Stomach (tissue), 8 donors: ENCODE measurements at regions not wholly inside any gene's neighbourhood (a gene's known extent, or its start where the extent isn't known, plus 50 kb on each side); places are given as distances from the start of the nearest gene placed in this dataset.

Experiments used
- DNase-seq, 2 donors: peaks; one replicate each; pipeline versions ENCODE4 v3.0.0 to v3.0.0-alpha.2; 2013 to 2019
- H3K27ac ChIP-seq, 5 donors: fragments of 200-600 bp in 4 of 5; sonication (generic) in 4 of 5; one replicate each; pipeline ENCODE4 v1.5.1; 2013 to 2019; ENCODE audit warnings: mild to moderate bottlenecking in 1 of 5, moderate library complexity in 1 of 5
- H3K27me3 ChIP-seq, 3 donors: fragments of 200-600 bp; sonication (generic); one replicate each; pipeline ENCODE4 v1.5.1; 2017 to 2019; ENCODE audit warnings: mixed run types in 1 of 3
- H3K36me3 ChIP-seq, 4 donors: fragments of 200-600 bp; sonication (generic); 1 replicate in 3 of 4; 2 replicates in 1 of 4; pipeline ENCODE4 v1.5.1; 2016 to 2019
- H3K4me1 ChIP-seq, 4 donors: fragments of 200-600 bp; sonication (generic); one replicate each; pipeline ENCODE4 v1.5.1; 2016 to 2019
- H3K4me3 ChIP-seq, 4 donors: fragments of 200-600 bp; sonication (generic) in 3 of 4; one replicate each; pipeline ENCODE4 v1.5.1; 2016 to 2019; ENCODE audit warnings: mild to moderate bottlenecking in 1 of 4
- H3K9me3 ChIP-seq, 4 donors: fragments of 200-600 bp; sonication (generic); one replicate each; pipeline ENCODE4 v1.5.1; 2016 to 2019
- EP300 ChIP-seq: sonication (generic); formaldehyde crosslinking; IDR thresholded peaks from one replicate; pipeline ENCODE4 v1.6.1; 2017; ENCODE audit warnings: antibody characterized with exemption
- POLR2A ChIP-seq, 4 donors: fragments of 450-650 bp; IDR thresholded peaks; one replicate each; pipeline ENCODE4 v1.6.1; 2016; ENCODE audit warnings: antibody characterized with exemption in 4 of 4, control low read depth in 2 of 4, mild to moderate bottlenecking in 1 of 4, moderate library complexity in 1 of 4
- POLR2AphosphoS5 ChIP-seq, 3 donors: sonication (generic); formaldehyde crosslinking; IDR thresholded peaks; one replicate each; pipeline ENCODE4 v1.6.1; 2016; ENCODE audit warnings: antibody characterized with exemption in 3 of 3
- WGBS, 5 donors: extraction: QIAGEN DNeasy Blood & Tissue Kit in 3 of 5; methylation state at CpG; one replicate each; pipeline versions ENCODE4 v1.1.5 to v1.1.7; 2013 to 2018; 5-methylcytosine and 5-hydroxymethylcytosine counted together
- intact Hi-C: fragments of 100-400 bp; cut with DNase I; formaldehyde crosslinking; loops from one replicate; pipeline ENCODE4 v1.15.1; 2023; ENCODE audit warnings: low total_unique reads
- TF ChIP-seq, protein P1 (sequence below), 7 experiments: fragments of 450-650 bp in 4 of 7; fragments of 200-600 bp in 3 of 7; sonication (generic) in 3 of 7; IDR thresholded peaks; one replicate each; pipeline ENCODE4 v1.5.1; 2016 to 2019; ENCODE audit warnings: antibody characterized with exemption in 7 of 7, control low read depth in 2 of 7, mild to moderate bottlenecking in 1 of 7
- donor health status: healthy with polysubstance abuse.
- donor health status: Bipolar disorder and iron deficiency.
- donor health status: healthy.

DNA sequence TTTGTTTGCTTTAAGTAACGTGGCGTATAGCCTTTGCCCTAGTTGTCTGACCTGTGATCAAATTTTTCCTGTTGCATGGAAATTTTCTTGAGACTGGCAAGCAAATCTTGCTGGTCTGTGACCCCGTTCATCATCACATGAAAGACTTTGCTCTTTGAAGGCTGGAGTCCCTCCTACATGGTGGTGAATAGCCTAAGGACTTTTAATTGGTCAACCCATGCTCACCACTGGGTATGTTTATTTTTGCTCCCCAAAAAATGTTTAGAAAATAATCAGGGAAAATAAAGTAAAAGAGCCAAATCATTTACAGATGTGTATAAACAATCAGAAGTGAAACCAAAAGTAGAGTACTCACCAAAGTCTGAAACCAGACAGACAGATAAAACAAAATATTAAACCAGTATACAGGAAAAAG, 1075.3 kb upstream of the ALCAM start:
- 38 to 49% (median 43%) methylated on average over 3 of the region's 3 CpGs for WGBS, 5 donors
- TF ChIP-seq POLR2A (IDR thresholded peaks at IDR 0.05) (no peak), POLR2AphosphoS5 (IDR thresholded peaks at IDR 0.05) (no peak), EP300 (no peak)
- TF ChIP-seq, protein P1, sequence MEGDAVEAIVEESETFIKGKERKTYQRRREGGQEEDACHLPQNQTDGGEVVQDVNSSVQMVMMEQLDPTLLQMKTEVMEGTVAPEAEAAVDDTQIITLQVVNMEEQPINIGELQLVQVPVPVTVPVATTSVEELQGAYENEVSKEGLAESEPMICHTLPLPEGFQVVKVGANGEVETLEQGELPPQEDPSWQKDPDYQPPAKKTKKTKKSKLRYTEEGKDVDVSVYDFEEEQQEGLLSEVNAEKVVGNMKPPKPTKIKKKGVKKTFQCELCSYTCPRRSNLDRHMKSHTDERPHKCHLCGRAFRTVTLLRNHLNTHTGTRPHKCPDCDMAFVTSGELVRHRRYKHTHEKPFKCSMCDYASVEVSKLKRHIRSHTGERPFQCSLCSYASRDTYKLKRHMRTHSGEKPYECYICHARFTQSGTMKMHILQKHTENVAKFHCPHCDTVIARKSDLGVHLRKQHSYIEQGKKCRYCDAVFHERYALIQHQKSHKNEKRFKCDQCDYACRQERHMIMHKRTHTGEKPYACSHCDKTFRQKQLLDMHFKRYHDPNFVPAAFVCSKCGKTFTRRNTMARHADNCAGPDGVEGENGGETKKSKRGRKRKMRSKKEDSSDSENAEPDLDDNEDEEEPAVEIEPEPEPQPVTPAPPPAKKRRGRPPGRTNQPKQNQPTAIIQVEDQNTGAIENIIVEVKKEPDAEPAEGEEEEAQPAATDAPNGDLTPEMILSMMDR (IDR thresholded peaks at IDR 0.05) = no peak
- Histone ChIP-seq H3K4me3 (peak overlapping the region in 1 of 4 donors; percentile 0), H3K36me3 (no peaks in the 10 kb centered on the region), H3K27ac (no peak overlapping the region), H3K4me1 (peaks cover 0 to 6% (median 0%) of the 10 kb centered on the region in 4 donors), H3K27me3 (no peaks in the 10 kb centered on the region), H3K9me3 (peaks cover 0 to 14% (median 12%) of the 10 kb centered on the region in 4 donors)
- no peak for DNase-seq
- intact Hi-C loops = no loop called here

DNA sequence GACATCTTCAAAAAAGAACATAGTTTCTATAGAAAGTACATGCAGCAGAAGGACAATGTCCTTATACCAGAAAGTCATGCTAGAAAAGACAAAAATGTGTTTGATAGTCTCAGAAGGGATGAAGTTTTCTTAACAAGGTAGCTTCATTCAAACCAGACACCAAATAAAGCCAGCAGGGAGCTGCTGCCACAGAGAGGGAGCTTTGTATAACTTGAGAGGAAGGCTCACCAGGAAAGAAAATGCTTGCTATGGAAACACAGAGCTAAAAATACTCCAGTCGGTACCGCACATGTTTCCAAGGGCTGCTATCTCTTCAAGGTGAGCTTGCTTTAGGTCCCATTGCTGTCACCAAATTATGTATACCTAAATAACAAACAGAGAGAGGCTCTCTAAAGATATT, 1074.8 kb upstream of the ALCAM start:
- no peak overlapping the region for H3K27ac ChIP-seq
- no peak for DNase-seq
- WGBS, 5 donors = 25 to 41% (median 34%) methylated on average over 2 of the region's 2 CpGs
- intact Hi-C loops = no loop called here
- TF ChIP-seq POLR2AphosphoS5 (IDR thresholded peaks at IDR 0.05) = no peak
- TF ChIP-seq POLR2A (IDR thresholded peaks at IDR 0.05) = no peak
- TF ChIP-seq, protein P1 (IDR thresholded peaks at IDR 0.05) = no peak
- no peak for TF ChIP-seq EP300
- H3K4me3 ChIP-seq = peak overlapping the region in 1 of 4 donors; percentile 0
- H3K36me3 ChIP-seq = no peaks in the 10 kb centered on the region
- no peaks in the 10 kb centered on the region for H3K27me3 ChIP-seq
- peaks cover 0 to 6% (median 0%) of the 10 kb centered on the region in 4 donors for H3K4me1 ChIP-seq
- peaks cover 0 to 9% (median 7%) of the 10 kb centered on the region in 4 donors for H3K9me3 ChIP-seq

DNA sequence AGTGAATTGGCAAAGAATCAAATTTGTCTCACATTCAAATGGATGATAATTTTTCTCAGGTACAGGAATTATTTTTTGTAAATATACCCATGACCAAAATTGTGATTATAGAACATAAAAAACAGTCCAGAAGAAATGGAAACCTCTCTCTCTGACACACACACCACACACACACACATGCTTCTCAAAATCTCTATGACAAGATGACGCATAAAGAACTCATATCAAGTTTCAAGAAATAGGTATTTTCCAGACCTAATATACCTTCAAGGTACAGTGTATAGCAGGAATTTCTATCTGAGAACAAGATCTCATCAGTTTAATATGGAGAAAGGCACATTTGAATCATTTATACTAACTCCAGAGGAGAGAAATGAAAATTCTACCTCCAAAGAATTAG, 1069.1 kb upstream of the ALCAM start:
- no peak for TF ChIP-seq POLR2A (IDR thresholded peaks at IDR 0.05)
- TF ChIP-seq EP300 = no peak
- TF ChIP-seq, protein P1 (IDR thresholded peaks at IDR 0.05) = no peak
- TF ChIP-seq POLR2AphosphoS5 (IDR thresholded peaks at IDR 0.05) = no peak
- no peak overlapping the region for H3K27ac ChIP-seq
- WGBS, 5 donors = 88 to 98% (median 93%) methylated on average over 1 of the region's 1 CpG
- no peaks in the 10 kb centered on the region for H3K4me1 ChIP-seq
- H3K27me3 ChIP-seq = no peaks in the 10 kb centered on the region
- no peak for DNase-seq
- no peaks in the 10 kb centered on the region for H3K9me3 ChIP-seq
- intact Hi-C loops = no loop called here
- no peaks in the 10 kb centered on the region for H3K36me3 ChIP-seq
- H3K4me3 ChIP-seq = no peak overlapping the region

DNA sequence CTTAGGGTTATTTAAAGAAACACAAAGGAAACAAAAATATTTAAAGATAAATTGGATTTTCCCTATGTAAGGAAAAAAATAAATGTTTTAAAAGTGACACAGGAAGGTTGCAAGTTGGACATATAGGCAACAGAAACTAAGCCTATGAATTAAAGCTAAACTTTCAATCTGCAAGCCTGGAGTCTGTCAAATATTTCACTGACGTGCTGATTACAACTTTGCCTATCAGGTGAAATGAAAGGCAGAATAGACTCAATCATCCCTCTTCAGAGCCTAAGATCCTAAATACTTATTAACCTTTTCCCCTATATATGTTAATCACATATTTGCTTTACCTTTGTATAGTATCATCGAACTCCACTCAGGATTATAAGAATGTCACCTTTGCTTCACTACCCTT, 1068.0 kb upstream of the ALCAM start:
- DNase-seq = no peak
- intact Hi-C loops = no loop called here
- H3K9me3 ChIP-seq = no peaks in the 10 kb centered on the region
- no peaks in the 10 kb centered on the region for H3K36me3 ChIP-seq
- H3K27me3 ChIP-seq = no peaks in the 10 kb centered on the region
- H3K27ac ChIP-seq = no peak overlapping the region
- TF ChIP-seq, protein P1 (IDR thresholded peaks at IDR 0.05) = no peak
- TF ChIP-seq EP300 = no peak
- no peaks in the 10 kb centered on the region for H3K4me1 ChIP-seq
- no peak overlapping the region for H3K4me3 ChIP-seq
- WGBS, 5 donors = 15 to 30% (median 21%) methylated on average over 2 of the region's 2 CpGs
